ENCODE measurements at regions not wholly inside any gene's neighbourhood (a gene's known extent, or its start where the extent isn't known, plus 50 kb on each side); places are given as distances from the start of the nearest gene placed in this dataset.

DNA sequence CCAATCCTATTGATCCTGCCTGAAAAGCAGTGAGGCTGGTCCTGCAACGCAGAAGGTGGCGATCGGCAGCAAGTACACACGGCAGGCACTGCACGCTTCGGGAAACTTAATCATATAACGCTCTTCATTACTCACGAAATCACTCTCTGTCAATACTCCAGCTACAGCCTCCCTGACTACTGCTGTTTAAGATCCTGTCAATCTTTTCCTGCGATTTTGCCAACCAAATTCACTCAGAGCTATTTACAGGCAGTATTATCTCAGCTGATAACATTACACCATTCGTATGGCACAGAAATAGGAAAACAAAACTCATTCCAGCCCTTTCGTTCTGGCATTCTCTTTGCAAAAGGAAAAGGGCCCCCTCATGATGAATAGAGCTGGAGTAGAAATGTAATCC lies 262.4 kb upstream of the CDH8 start:
- Mint-ChIP-seq H3K27ac (no peak overlapping the region), H3K9me3 (peaks cover 22% of the 10 kb centered on the region), H3K4me3 (no peak overlapping the region), H3K27me3 (no peaks in the 10 kb centered on the region), H3K4me1 (no peaks in the 10 kb centered on the region), H3K36me3 (ENCODE audit: low read depth) (no peaks in the 10 kb centered on the region)
- no peak for TF ChIP-seq CTCF (IDR thresholded peaks at IDR 0.05)
- POLR2A ChIA-PET = no interaction called here
- no peak for DNase-seq
- CTCF ChIA-PET = no interaction called here
- intact Hi-C loops (cut with micrococcal nuclease) = no loop called here
- ATAC-seq (ENCODE audit: low read depth) = no peak

DNA sequence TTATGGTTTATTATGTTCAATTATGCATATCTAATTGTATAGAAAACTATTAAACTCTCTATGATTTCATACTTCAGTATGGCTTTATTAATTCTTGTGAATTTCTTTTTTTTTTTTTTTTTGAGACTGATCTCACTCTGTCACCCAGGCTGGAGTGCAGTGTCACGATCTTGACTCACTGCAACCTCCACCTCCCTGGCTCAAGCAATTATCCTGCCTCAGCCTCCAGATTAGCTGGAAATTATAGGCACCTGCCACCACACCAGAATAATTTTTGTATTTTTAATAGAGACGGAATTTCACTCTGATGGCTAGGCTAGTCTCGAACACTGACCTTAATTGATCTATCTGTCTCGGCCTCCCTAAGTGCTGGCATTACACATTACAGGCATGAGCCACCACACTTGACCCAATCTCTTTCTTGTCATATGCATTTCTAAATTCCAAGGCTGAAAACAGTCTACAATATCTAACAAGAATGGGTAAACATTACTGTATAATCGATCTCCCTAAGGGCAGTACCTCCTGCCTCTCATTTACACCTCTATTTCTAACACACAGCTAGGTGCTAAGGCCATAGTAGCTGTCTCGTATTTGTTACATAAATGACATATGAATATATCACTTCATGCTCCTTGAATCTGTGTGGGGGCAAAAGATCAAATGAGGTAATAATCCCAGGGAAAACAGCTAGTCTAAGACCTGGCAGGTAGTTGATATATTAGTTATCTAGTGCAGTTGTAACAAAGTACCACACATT lies 258.2 kb upstream of the CDH8 start:
- H3K27me3 Mint-ChIP-seq = no peaks in the 10 kb centered on the region
- no peaks in the 10 kb centered on the region for H3K4me1 Mint-ChIP-seq
- H3K9me3 Mint-ChIP-seq = peaks cover 19% of the 10 kb centered on the region
- no peaks in the 10 kb centered on the region for H3K36me3 Mint-ChIP-seq (ENCODE audit: low read depth)
- no peak for ATAC-seq (ENCODE audit: low read depth)
- no peak overlapping the region for H3K27ac Mint-ChIP-seq
- POLR2A ChIA-PET = no interaction called here
- intact Hi-C loops (cut with micrococcal nuclease) = no loop called here
- no peak for TF ChIP-seq CTCF (IDR thresholded peaks at IDR 0.05)
- CTCF ChIA-PET = no interaction called here
- no peak overlapping the region for H3K4me3 Mint-ChIP-seq
- no peak for DNase-seq

GRCh38 chr16:62288990-62289629 lies 252.9 kb upstream of the CDH8 start:
- Mint-ChIP-seq H3K4me3 (no peak overlapping the region), H3K9me3 (peaks cover 13% of the 10 kb centered on the region), H3K27ac (no peak overlapping the region), H3K4me1 (no peaks in the 10 kb centered on the region), H3K36me3 (ENCODE audit: low read depth) (no peaks in the 10 kb centered on the region), H3K27me3 (no peaks in the 10 kb centered on the region)
- TF ChIP-seq CTCF (IDR thresholded peaks at IDR 0.05) = no peak
- DNase-seq (no peak), ATAC-seq (ENCODE audit: low read depth) (no peak)
- intact Hi-C loops (cut with micrococcal nuclease) = no loop called here
- ChIA-PET CTCF (no interaction called here), POLR2A (no interaction called here)

DNA sequence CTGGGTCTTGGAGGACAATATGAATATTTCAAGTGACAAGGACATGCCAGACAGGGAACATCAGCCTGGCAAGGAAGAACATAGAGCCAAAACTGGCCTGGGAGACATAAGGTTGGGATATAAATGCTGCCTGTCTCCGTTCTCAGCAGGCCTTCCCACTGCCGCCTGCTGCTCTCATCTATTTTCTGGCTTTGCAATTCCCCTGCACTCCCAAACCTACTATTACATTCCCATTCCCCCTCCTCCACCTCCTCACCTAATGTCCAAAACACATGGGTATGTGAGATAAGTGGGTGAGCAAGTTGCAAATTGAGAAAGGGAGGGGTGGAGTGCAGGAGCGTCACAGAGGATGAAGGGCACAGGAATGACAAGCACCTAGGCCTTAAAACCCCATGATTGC lies 244.3 kb upstream of the CDH8 start:
- Mint-ChIP-seq H3K4me3 (no peak overlapping the region), H3K9me3 (no peaks in the 10 kb centered on the region), H3K4me1 (no peaks in the 10 kb centered on the region), H3K36me3 (ENCODE audit: low read depth) (no peaks in the 10 kb centered on the region), H3K27ac (no peak overlapping the region), H3K27me3 (no peaks in the 10 kb centered on the region)
- no peak for TF ChIP-seq CTCF (IDR thresholded peaks at IDR 0.05)
- DNase-seq = no peak
- CTCF ChIA-PET = no interaction called here
- ATAC-seq (ENCODE audit: low read depth) = no peak
- POLR2A ChIA-PET = no interaction called here
- intact Hi-C loops (cut with micrococcal nuclease) = no loop called here

- no peak overlapping the region for H3K4me3 Mint-ChIP-seq
- CTCF ChIA-PET = no interaction called here
These were observed 241.7 kb upstream of the CDH8 start for GRCh38 chr16:62277942-62278341.

More at GRCh38 chr16:62277942-62278341, 241.7 kb upstream of the CDH8 start:
- TF ChIP-seq CTCF (IDR thresholded peaks at IDR 0.05) = no peak
- Mint-ChIP-seq H3K27ac (no peak overlapping the region), H3K27me3 (no peaks in the 10 kb centered on the region), H3K4me1 (no peaks in the 10 kb centered on the region), H3K9me3 (peaks cover 3% of the 10 kb centered on the region), H3K36me3 (ENCODE audit: low read depth) (no peaks in the 10 kb centered on the region)
- ATAC-seq (ENCODE audit: low read depth) (no peak), DNase-seq (no peak)
- intact Hi-C loops (cut with micrococcal nuclease) = no loop called here
- POLR2A ChIA-PET = no interaction called here

Measured in activated B cell treated with CpG ODN at 0.5 μM for 24 hours (primary cell).